Neural progenitor cell (in vitro differentiated cells): ENCODE measurements at regions not wholly inside any gene's neighbourhood (a gene's known extent, or its start where the extent isn't known, plus 50 kb on each side); places are given as distances from the start of the nearest gene placed in this dataset.

ENCODE experiments used
- DNase-seq: peaks from one replicate; pipeline ENCODE4 v3.0.0-alpha.2; 2016; ENCODE audit warnings: low spot score
- H2AFZ ChIP-seq: fragments of 200-600 bp; sonication (generic); replicated peaks from 2 replicates; pipeline ENCODE4 v1.6.1; 2016; ENCODE audit warnings: antibody characterized with exemption
- H3F3A ChIP-seq: fragments of 200-600 bp; sonication (generic); 2 replicates; pipeline ENCODE4 v1.6.1; 2016; ENCODE audit warnings: antibody characterized with exemption, low read depth
- H3K27ac ChIP-seq: fragments of 200-600 bp; sonication (generic); 2 replicates; pipeline ENCODE4 v1.5.1; 2016; ENCODE audit warnings: mild to moderate bottlenecking
- H3K27me3 ChIP-seq: fragments of 200-600 bp; sonication (generic); 2 replicates; pipeline ENCODE4 v1.6.1; 2016; ENCODE audit warnings: mild to moderate bottlenecking, moderate library complexity
- H3K36me3 ChIP-seq: fragments of 200-600 bp; sonication (generic); 2 replicates; pipeline ENCODE4 v1.5.1; 2016
- H3K4me1 ChIP-seq: fragments of 200-600 bp; sonication (generic); 2 replicates; pipeline ENCODE4 v1.6.1; 2016; ENCODE audit warnings: mixed run types
- H3K4me2 ChIP-seq: fragments of 200-600 bp; sonication (generic); 2 replicates; pipeline ENCODE4 v1.6.1; 2016
- H3K4me3 ChIP-seq: fragments of 200-600 bp; sonication (generic); 2 replicates; pipeline ENCODE4 v1.5.1; 2016
- H3K79me2 ChIP-seq: fragments of 200-600 bp; sonication (generic); 2 replicates; pipeline ENCODE4 v1.6.1; 2016; ENCODE audit warnings: low read depth
- H3K9ac ChIP-seq: fragments of 200-600 bp; sonication (generic); 2 replicates; pipeline ENCODE4 v1.6.1; 2016
- H3K9me3 ChIP-seq: fragments of 200-600 bp; sonication (generic); 2 replicates; pipeline ENCODE4 v1.5.1; 2016; ENCODE audit warnings: low read depth
- H4K20me1 ChIP-seq: fragments of 200-600 bp; sonication (generic); 2 replicates; pipeline ENCODE4 v1.6.1; 2016; ENCODE audit warnings: low read depth
- H3K27ac Mint-ChIP-seq: 3 replicates; pipeline ENCODE4 v1.8.0; 2021; ENCODE audit warnings: mixed read lengths
- H3K27me3 Mint-ChIP-seq: 2 replicates; pipeline ENCODE4 v1.8.0; 2022; ENCODE audit warnings: low read depth, mild to moderate bottlenecking, inconsistent platforms, moderate library complexity, mixed read lengths; ENCODE audit not compliant: insufficient read depth
- H3K36me3 Mint-ChIP-seq: 3 replicates; pipeline ENCODE4 v1.8.0; 2021; ENCODE audit warnings: mixed read lengths
- H3K4me1 Mint-ChIP-seq: 3 replicates; pipeline ENCODE4 v1.8.0; 2021; ENCODE audit warnings: mixed read lengths
- H3K4me3 Mint-ChIP-seq: 3 replicates; pipeline ENCODE4 v1.8.0; 2021; ENCODE audit warnings: mild to moderate bottlenecking, moderate library complexity, mixed read lengths
- H3K9me3 Mint-ChIP-seq: 3 replicates; pipeline ENCODE4 v1.8.0; 2020; ENCODE audit warnings: mixed read lengths
- EZH2 ChIP-seq: fragments of 200-600 bp; sonication (generic); IDR thresholded peaks from 2 replicates; pipeline ENCODE4 v1.6.1; 2017; ENCODE audit warnings: antibody characterized with exemption, mild to moderate bottlenecking, moderate library complexity
- EZH2phosphoT487 ChIP-seq: fragments of 200-600 bp; sonication (generic); IDR thresholded peaks from 2 replicates; pipeline ENCODE4 v1.6.1; 2017; ENCODE audit warnings: antibody characterized with exemption
- TF ChIP-seq, protein P1 (sequence below): fragments of 200-600 bp; sonication (generic); IDR thresholded peaks from 2 replicates; pipeline ENCODE4 v1.5.1; 2017; ENCODE audit warnings: antibody characterized with exemption, mild to moderate bottlenecking

DNA sequence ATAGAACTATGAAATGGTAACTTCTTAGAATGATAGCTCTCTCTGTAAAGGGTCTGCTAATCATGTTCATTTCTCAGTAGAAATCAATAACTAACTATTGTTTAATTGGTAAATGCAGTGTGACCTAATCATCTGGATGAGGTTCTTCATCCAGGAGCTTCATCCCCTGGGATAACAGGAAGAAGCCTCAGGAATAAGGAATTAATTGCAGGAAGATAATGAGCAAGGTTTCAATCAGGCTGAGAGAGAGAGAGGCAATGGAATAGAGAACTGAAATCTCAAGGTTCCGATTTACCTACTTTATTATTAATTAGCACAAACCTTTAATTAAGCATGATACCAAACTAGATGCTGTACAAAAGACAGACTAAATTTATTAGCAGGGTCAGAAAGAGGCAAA lies 499.7 kb downstream of the MAT2B start:
- Histone ChIP-seq H3K9me3 (no peaks in the 10 kb centered on the region), H3K9ac (no peak overlapping the region), H2AFZ (no peak overlapping the region), H4K20me1 (no peaks in the 10 kb centered on the region), H3F3A (peaks cover 3% of the 10 kb centered on the region), H3K4me2 (no peak overlapping the region), H3K36me3 (no peaks in the 10 kb centered on the region), H3K4me3 (no peak overlapping the region), H3K27me3 (no peaks in the 10 kb centered on the region), H3K27ac (no peak overlapping the region), H3K4me1 (peaks cover 13% of the 10 kb centered on the region), H3K79me2 (no peaks in the 10 kb centered on the region)
- H3K27ac Mint-ChIP-seq: no peak overlapping the region
- no peak for DNase-seq
- TF ChIP-seq, protein P1, sequence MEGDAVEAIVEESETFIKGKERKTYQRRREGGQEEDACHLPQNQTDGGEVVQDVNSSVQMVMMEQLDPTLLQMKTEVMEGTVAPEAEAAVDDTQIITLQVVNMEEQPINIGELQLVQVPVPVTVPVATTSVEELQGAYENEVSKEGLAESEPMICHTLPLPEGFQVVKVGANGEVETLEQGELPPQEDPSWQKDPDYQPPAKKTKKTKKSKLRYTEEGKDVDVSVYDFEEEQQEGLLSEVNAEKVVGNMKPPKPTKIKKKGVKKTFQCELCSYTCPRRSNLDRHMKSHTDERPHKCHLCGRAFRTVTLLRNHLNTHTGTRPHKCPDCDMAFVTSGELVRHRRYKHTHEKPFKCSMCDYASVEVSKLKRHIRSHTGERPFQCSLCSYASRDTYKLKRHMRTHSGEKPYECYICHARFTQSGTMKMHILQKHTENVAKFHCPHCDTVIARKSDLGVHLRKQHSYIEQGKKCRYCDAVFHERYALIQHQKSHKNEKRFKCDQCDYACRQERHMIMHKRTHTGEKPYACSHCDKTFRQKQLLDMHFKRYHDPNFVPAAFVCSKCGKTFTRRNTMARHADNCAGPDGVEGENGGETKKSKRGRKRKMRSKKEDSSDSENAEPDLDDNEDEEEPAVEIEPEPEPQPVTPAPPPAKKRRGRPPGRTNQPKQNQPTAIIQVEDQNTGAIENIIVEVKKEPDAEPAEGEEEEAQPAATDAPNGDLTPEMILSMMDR: no peak
- no peak for TF ChIP-seq EZH2
- no peak for TF ChIP-seq EZH2phosphoT487
- H3K9me3 Mint-ChIP-seq: no peaks in the 10 kb centered on the region
- peaks cover 26% of the 10 kb centered on the region for H3K4me1 Mint-ChIP-seq
- peaks cover 2% of the 10 kb centered on the region for H3K27me3 Mint-ChIP-seq
- H3K4me3 Mint-ChIP-seq: no peak overlapping the region
- H3K36me3 Mint-ChIP-seq: no peaks in the 10 kb centered on the region

DNA sequence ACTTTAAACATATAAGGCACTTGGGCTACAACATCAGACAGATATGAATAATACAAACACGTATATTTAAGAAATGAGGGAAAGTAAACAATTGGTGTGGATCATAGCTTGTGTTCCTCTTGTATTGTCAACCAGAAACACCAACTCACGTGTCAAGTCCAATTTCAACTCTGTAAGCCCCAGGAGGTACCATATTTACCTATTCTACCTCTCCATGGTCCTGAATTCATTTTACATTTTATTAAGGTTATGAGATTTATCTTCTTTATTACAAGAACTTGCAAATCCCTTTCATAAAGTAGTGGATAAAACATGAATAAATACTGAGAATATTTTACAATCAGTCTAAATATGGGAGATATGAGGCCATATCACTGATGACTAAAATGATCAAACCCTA lies 501.6 kb downstream of the MAT2B start:
- Histone ChIP-seq H3K27ac (no peak overlapping the region), H3K36me3 (no peaks in the 10 kb centered on the region), H3K9ac (no peak overlapping the region), H2AFZ (no peak overlapping the region), H4K20me1 (no peaks in the 10 kb centered on the region), H3K27me3 (no peaks in the 10 kb centered on the region), H3K4me2 (no peak overlapping the region), H3K4me3 (no peak overlapping the region), H3K9me3 (no peaks in the 10 kb centered on the region), H3F3A (peaks cover 5% of the 10 kb centered on the region), H3K4me1 (peaks cover 17% of the 10 kb centered on the region), H3K79me2 (no peaks in the 10 kb centered on the region)
- Mint-ChIP-seq H3K9me3 (no peaks in the 10 kb centered on the region), H3K4me1 (peaks cover 22% of the 10 kb centered on the region), H3K27ac (no peak overlapping the region), H3K36me3 (no peaks in the 10 kb centered on the region), H3K4me3 (no peak overlapping the region), H3K27me3 (peaks cover 2% of the 10 kb centered on the region)
- TF ChIP-seq EZH2: no peak
- TF ChIP-seq, protein P1: no peak
- TF ChIP-seq EZH2phosphoT487: no peak
- DNase-seq: no peak

DNA sequence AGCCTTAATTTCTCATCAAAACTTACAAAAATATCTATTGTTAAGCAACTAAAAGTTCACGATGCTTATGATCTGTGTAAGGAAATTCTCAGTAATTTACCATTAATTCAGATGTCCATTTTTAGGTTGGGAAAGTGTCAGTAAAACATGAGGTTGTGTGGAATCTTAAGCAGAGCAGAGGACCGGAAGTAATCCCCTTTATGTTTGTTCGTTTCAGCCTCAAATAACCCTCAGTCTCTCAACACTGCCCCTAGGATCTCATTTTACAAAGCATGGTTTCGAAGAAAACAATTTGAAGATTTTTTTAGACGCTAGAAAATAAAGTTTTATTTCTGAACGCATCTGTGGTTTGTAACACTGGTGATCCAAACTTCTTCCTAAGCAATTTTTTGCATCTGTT lies 504.2 kb downstream of the MAT2B start:
- Mint-ChIP-seq H3K4me3 (no peak overlapping the region), H3K27me3 (peaks cover 2% of the 10 kb centered on the region), H3K36me3 (no peaks in the 10 kb centered on the region), H3K9me3 (no peaks in the 10 kb centered on the region), H3K27ac (peak overlapping the region; percentile 94), H3K4me1 (peaks cover 25% of the 10 kb centered on the region)
- no peaks in the 10 kb centered on the region for H4K20me1 ChIP-seq
- H3K79me2 ChIP-seq: no peaks in the 10 kb centered on the region
- H3K4me2 ChIP-seq: peak overlapping the region; percentile 66
- H2AFZ ChIP-seq: peak overlapping the region; percentile 29
- no peaks in the 10 kb centered on the region for H3K36me3 ChIP-seq
- TF ChIP-seq EZH2phosphoT487 (no peak), EZH2 (no peak)
- TF ChIP-seq, protein P1: peak; percentile 32
- no peaks in the 10 kb centered on the region for H3K27me3 ChIP-seq
- peaks cover 17% of the 10 kb centered on the region for H3K4me1 ChIP-seq
- peak; percentile 70 for DNase-seq
- peaks cover 5% of the 10 kb centered on the region for H3F3A ChIP-seq
- peak overlapping the region; percentile 19 for H3K4me3 ChIP-seq
- H3K9ac ChIP-seq: no peak overlapping the region
- no peaks in the 10 kb centered on the region for H3K9me3 ChIP-seq
- peak overlapping the region; percentile 16 for H3K27ac ChIP-seq
